Psoas muscle (tissue), 7 donors: ENCODE measurements at regions not wholly inside any gene's neighbourhood (a gene's known extent, or its start where the extent isn't known, plus 50 kb on each side); places are given as distances from the start of the nearest gene placed in this dataset.

ENCODE experiments used
- ATAC-seq, 4 donors: fragments of 200-7000 bp; cut with Tn5 transposase; one replicate each; pipeline ENCODE4 v1.9.1; 2020; ENCODE audit warnings: moderate library complexity in 3 of 4, mild to moderate bottlenecking in 2 of 4
- DNase-seq, 2 donors: peaks; one replicate each; pipeline ENCODE4 v3.0.0-alpha.2; 2020
- H3K27ac ChIP-seq: fragments of 200-600 bp; one replicate; pipeline ENCODE4 v1.8.0; 2022
- H3K27me3 ChIP-seq, 3 donors: fragments of 200-600 bp in 1 of 3; one replicate each; pipeline versions ENCODE4 v1.6.1 to v1.8.0; 2013 to 2022; ENCODE audit warnings: low read length in 2 of 3, mild to moderate bottlenecking in 2 of 3, moderate library complexity in 1 of 3; ENCODE audit not compliant: insufficient read depth in 3 of 3
- H3K36me3 ChIP-seq, 2 donors: fragments of 200-600 bp in 1 of 2; one replicate each; pipeline versions ENCODE4 v1.6.1 to v1.8.0; 2013 to 2022; ENCODE audit warnings: low read depth in 1 of 2, mild to moderate bottlenecking in 1 of 2, moderate library complexity in 1 of 2; ENCODE audit not compliant: insufficient read depth in 1 of 2
- H3K4me1 ChIP-seq: fragments of 200-600 bp; one replicate; pipeline ENCODE4 v1.8.0; 2022
- H3K4me3 ChIP-seq: fragments of 200-600 bp; one replicate; pipeline ENCODE4 v1.8.0; 2022; ENCODE audit warnings: mild to moderate bottlenecking
- H3K9me3 ChIP-seq: fragments of 200-600 bp; one replicate; pipeline ENCODE4 v1.8.0; 2022
- CTCF ChIP-seq: fragments of 200-600 bp; IDR thresholded peaks from one replicate; pipeline ENCODE4 v1.8.0; 2022; ENCODE audit warnings: antibody characterized with exemption
- WGBS, 3 donors: extraction: QIAGEN DNeasy Blood & Tissue Kit; methylation state at CpG; one replicate each; pipeline versions ENCODE4 v1.1.6 to v1.1.7; 2013; 5-methylcytosine and 5-hydroxymethylcytosine counted together
- intact Hi-C, 2 donors: fragments of 100-400 bp; cut with DNase I; formaldehyde crosslinking; loops; one replicate each; pipeline versions ENCODE4 v1.11.0 to v1.14.2; 2022
- donor health status: healthy with polysubstance abuse.
- donor health status: DM: no; HTN: no; CAD: no; lungs with moderate emphysema.
- donor health status: Bipolar disorder and iron deficiency.
- donor health status: healthy.
- donor health status: DM: yes; HTN: yes; CAD: no.
- donor health status: DM: no; HTN: no; CAD: no.
- donor health status: DM: yes; HTN: yes; CAD: no.

GRCh38 chr22:26985931-26986782 lies 328.8 kb downstream of the MIAT start:
- H3K27ac ChIP-seq, result no peak overlapping the region
- H3K4me1 ChIP-seq, result no peaks in the 10 kb centered on the region
- peaks cover 0 to 51% (median 0%) of the 10 kb centered on the region in 3 donors for H3K27me3 ChIP-seq
- WGBS, 3 donors, result 14 to 24% (median 16%) methylated on average over 11 of the region's 11 CpGs
- no peak for ATAC-seq
- no peak for DNase-seq
- intact Hi-C loops, result no loop called here
- no peak for TF ChIP-seq CTCF
- H3K36me3 ChIP-seq, result no peaks in the 10 kb centered on the region
- no peak overlapping the region for H3K4me3 ChIP-seq
- H3K9me3 ChIP-seq, result no peaks in the 10 kb centered on the region

GRCh38 chr22:26986884-26987283 lies 329.5 kb downstream of the MIAT start:
- H3K27me3 ChIP-seq, result peaks cover 0 to 46% (median 0%) of the 10 kb centered on the region in 3 donors
- no peak overlapping the region for H3K4me3 ChIP-seq
- intact Hi-C loops, result no loop called here
- whole genome bisulfite sequencing, 3 donors, result 6 to 10% (median 7%) methylated on average over 3 of the region's 3 CpGs
- H3K4me1 ChIP-seq, result no peaks in the 10 kb centered on the region
- DNase-seq, result no peak
- TF ChIP-seq CTCF, result no peak
- no peak for ATAC-seq
- no peaks in the 10 kb centered on the region for H3K36me3 ChIP-seq
- no peaks in the 10 kb centered on the region for H3K9me3 ChIP-seq
- no peak overlapping the region for H3K27ac ChIP-seq

GRCh38 chr22:26990503-26991189 lies 333.3 kb downstream of the MIAT start:
- no peaks in the 10 kb centered on the region for H3K4me1 ChIP-seq
- peaks cover 0 to 19% (median 0%) of the 10 kb centered on the region in 3 donors for H3K27me3 ChIP-seq
- ATAC-seq, result no peak
- 71 to 72% (median 72%) methylated on average over 7 of the region's 7 CpGs for WGBS, 3 donors
- H3K27ac ChIP-seq, result no peak overlapping the region
- no peaks in the 10 kb centered on the region for H3K9me3 ChIP-seq
- H3K4me3 ChIP-seq, result no peak overlapping the region
- no peak for TF ChIP-seq CTCF
- no peak for DNase-seq
- intact Hi-C loops, result no loop called here
- no peaks in the 10 kb centered on the region for H3K36me3 ChIP-seq

DNA sequence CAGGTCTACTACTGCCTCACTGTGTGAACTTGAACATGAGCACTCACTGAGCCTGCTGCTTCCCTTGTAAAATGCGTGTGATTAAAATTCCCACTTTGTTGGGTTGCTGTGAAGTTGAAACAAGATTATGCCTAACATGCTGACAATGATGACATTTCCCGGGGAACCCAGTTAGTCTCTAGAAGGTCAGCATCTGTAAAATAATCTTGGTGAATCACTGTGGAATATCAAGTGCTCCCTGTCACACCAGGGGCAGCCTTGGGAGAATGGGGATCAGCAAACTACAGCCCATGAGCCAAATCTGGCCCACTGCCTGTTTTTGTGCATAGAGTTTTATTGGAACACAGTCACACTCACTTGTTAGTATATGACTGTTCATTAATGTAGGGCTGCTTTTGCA lies 335.2 kb downstream of the MIAT start:
- no peak for TF ChIP-seq CTCF
- 71 to 86% (median 72%) methylated on average over 2 of the region's 2 CpGs for WGBS, 3 donors
- ATAC-seq (no peak), DNase-seq (no peak)
- Histone ChIP-seq H3K4me1 (no peaks in the 10 kb centered on the region), H3K27ac (no peak overlapping the region), H3K9me3 (no peaks in the 10 kb centered on the region), H3K27me3 (peaks cover 0 to 3% (median 0%) of the 10 kb centered on the region in 3 donors), H3K4me3 (no peak overlapping the region), H3K36me3 (no peaks in the 10 kb centered on the region)
- intact Hi-C loops, result no loop called here
